ENCODE measurements at regions not wholly inside any gene's neighbourhood (a gene's known extent, or its start where the extent isn't known, plus 50 kb on each side); places are given as distances from the start of the nearest gene placed in this dataset.

- ChIA-PET CTCF (no interaction called here), POLR2A (no interaction called here)
- no peaks in the 10 kb centered on the region for H3K36me3 Mint-ChIP-seq (ENCODE audit: low read depth)
- no peaks in the 10 kb centered on the region for H3K4me1 Mint-ChIP-seq (ENCODE audit: low read depth)
- no peaks in the 10 kb centered on the region for H3K9me3 Mint-ChIP-seq
- no peak overlapping the region for H3K27ac Mint-ChIP-seq
- DNase-seq = no peak
- intact Hi-C loops (cut with micrococcal nuclease) = no loop called here
- no peaks in the 10 kb centered on the region for H3K27me3 Mint-ChIP-seq
- TF ChIP-seq CTCF (IDR thresholded peaks at IDR 0.05) = no peak
- no peak overlapping the region for H3K4me3 Mint-ChIP-seq
- no peak for ATAC-seq
These were observed 56.1 kb downstream of the CAPZA3 start for GRCh38 chr12:18794000-18794399.

GRCh38 chr12:18797604-18798003, 59.7 kb downstream of the CAPZA3 start:
- TF ChIP-seq CTCF (IDR thresholded peaks at IDR 0.05) = no peak
- Mint-ChIP-seq H3K9me3 (no peaks in the 10 kb centered on the region), H3K27ac (no peak overlapping the region), H3K4me3 (no peak overlapping the region), H3K36me3 (ENCODE audit: low read depth) (no peaks in the 10 kb centered on the region), H3K27me3 (no peaks in the 10 kb centered on the region), H3K4me1 (ENCODE audit: low read depth) (no peaks in the 10 kb centered on the region)
- intact Hi-C loops (cut with micrococcal nuclease) = no loop called here
- no peak for DNase-seq
- ATAC-seq = no peak
- ChIA-PET CTCF (no interaction called here), POLR2A (no interaction called here)

- intact Hi-C loops (cut with micrococcal nuclease) = no loop called here
- CTCF ChIA-PET = no interaction called here
- no peaks in the 10 kb centered on the region for H3K4me1 Mint-ChIP-seq (ENCODE audit: low read depth)
- no peaks in the 10 kb centered on the region for H3K36me3 Mint-ChIP-seq (ENCODE audit: low read depth)
- TF ChIP-seq CTCF (IDR thresholded peaks at IDR 0.05) = no peak
- POLR2A ChIA-PET = no interaction called here
- H3K4me3 Mint-ChIP-seq = no peak overlapping the region
- H3K27ac Mint-ChIP-seq = no peak overlapping the region
- H3K27me3 Mint-ChIP-seq = no peaks in the 10 kb centered on the region
- no peak for DNase-seq
- no peak for ATAC-seq
- H3K9me3 Mint-ChIP-seq = no peaks in the 10 kb centered on the region
These were observed 60.8 kb downstream of the CAPZA3 start for GRCh38 chr12:18798535-18799361.

GRCh38 chr12:18799561-18799960, 61.6 kb downstream of the CAPZA3 start:
- POLR2A ChIA-PET = no interaction called here
- H3K27me3 Mint-ChIP-seq = no peaks in the 10 kb centered on the region
- CTCF ChIA-PET = no interaction called here

More at GRCh38 chr12:18799561-18799960, 61.6 kb downstream of the CAPZA3 start:
- ATAC-seq (no peak), DNase-seq (no peak)
- Mint-ChIP-seq H3K36me3 (ENCODE audit: low read depth) (no peaks in the 10 kb centered on the region), H3K4me3 (no peak overlapping the region), H3K27ac (no peak overlapping the region), H3K4me1 (ENCODE audit: low read depth) (no peaks in the 10 kb centered on the region), H3K9me3 (no peaks in the 10 kb centered on the region)
- TF ChIP-seq CTCF (IDR thresholded peaks at IDR 0.05) = no peak
- intact Hi-C loops (cut with micrococcal nuclease) = no loop called here

All from activated CD8-positive, alpha-beta T cell treated with anti-CD3 and anti-CD28 coated beads for 36 hours (primary cell).